Fibroblast of skin of right biceps (primary cell): ENCODE measurements at regions not wholly inside any gene's neighbourhood (a gene's known extent, or its start where the extent isn't known, plus 50 kb on each side); places are given as distances from the start of the nearest gene placed in this dataset.

ENCODE experiments used
- DNase-seq: peaks from one replicate; pipeline ENCODE4 v3.0.0-alpha.2; 2013

DNA sequence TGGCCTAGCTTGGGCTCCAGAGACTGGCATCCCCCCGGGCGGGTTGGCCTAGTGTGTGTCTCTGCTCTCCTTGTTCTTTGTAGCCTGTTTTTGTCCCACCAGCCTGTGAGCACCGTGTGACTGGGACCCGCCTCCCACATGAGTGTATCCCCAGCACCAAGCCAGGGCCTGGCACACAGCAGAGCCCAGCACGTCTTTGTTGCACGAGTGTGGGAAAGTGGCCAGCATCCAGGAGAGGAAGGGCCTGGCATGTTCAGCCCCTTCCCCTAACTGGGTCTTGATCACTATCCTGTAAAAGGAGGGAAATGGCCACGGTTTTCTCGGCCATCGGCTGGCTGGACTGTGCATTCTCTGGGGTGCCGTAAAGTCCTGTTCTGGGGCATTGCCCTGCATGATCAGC is 290.1 kb downstream of the BMP7 start:
- no peak for DNase-seq

DNA sequence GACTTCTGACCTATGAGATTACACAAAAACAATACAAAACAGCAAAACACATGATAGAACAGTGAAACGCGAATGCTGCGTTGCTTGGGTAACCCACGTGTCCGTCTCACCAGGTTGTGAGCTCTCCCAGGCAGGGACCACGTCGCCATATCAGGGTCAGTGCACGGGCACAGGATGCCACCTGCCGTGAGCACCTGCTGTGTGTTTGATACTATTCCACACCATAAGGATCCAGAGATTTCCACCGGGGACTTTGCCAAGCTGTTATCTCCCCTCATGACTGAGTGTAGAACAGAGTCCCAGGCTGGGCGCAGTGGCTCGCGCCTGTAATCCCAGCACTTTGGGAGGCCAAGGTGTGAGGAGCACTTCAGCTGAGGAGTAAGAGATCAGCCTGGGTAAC is 288.0 kb downstream of the BMP7 start:
- DNase-seq, result no peak

DNA sequence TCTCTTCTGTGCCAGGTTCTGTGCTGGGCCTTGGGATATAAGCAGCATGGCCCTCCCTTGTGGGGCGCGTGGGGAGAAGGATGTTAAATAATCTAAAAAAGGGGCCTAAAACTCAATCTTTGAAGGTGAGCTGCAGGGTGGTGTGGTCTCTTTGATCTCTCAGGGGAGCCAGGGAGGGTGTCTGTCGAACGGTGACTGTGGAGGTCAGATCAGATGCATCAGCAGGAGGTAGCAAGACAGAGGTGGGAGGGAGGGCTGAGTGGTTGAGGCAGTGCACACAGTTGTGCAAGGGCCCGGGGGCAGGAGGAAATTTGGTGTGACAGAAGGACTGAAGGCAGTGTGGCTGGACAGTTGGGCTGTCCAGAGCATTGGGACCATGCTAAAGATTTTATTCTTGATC is 287.3 kb downstream of the BMP7 start:
- DNase-seq, result no peak

DNA sequence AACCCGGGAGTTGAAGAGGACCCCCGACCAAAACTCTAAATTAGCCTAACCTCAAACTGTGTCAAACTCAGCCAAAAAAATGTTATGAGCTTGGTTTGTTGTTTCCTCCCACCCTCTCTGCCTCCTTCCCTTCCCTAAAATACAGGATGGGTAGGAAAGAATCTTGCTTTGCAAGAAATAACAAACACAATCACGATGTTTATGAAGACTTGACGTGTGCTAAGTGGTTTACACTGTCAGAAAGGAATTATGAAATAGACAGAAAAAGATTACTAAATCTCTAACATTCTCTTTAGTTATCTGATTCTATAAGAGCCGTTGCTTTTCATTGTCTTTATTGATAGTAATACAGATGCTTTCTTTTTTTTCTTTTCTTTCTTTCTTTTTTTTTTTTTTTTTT is 285.1 kb downstream of the BMP7 start:
- no peak for DNase-seq

DNA sequence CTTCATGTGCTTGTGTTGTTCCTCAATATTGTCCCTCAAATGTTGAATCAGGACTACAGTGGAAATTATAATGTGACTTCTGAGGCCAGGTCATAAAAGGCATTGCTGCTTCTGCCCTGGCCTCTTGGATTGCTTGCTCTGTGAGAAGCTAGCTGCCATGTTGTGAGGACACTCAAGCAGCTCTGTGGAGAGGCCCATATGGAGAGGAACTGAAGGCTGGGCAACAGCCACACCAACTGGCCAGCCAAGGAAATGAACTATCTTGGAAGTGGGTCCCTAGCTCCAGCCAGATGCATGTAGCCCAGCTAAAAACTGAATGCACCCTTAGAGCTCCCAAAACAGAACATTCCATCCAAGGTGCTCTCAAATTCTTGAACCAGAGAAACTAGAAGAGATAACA is 282.6 kb downstream of the BMP7 start:
- DNase-seq, result no peak

DNA sequence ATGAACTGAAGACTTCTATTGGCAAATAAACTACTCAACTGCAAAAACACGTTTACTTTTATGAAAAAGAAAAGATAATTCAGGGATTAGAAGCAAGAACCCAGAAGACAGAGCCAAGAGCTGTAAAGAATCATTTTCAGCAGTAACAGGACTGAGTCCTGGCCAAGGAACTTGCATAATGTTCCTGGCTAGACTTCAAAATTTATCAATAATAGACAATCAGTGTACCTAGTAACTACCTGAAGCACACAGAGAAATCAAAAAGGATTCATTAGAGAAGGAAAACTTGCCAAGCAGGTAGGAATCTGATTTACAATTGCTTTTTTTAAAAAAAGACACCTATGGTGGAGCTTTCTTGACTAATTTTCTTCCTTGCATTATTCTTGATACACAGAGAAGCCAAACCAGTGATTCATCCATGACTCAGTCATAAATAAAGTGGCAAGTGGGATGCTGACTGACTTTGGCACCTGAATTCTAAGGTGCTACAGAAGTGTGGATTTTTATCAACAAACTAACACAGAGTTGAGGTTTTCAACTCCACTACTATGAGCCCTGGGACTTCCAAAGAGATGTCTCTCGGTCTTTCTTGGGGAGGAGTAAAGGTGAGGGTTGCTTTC is 281.3 kb downstream of the BMP7 start:
- peak; percentile 19 for DNase-seq

DNA sequence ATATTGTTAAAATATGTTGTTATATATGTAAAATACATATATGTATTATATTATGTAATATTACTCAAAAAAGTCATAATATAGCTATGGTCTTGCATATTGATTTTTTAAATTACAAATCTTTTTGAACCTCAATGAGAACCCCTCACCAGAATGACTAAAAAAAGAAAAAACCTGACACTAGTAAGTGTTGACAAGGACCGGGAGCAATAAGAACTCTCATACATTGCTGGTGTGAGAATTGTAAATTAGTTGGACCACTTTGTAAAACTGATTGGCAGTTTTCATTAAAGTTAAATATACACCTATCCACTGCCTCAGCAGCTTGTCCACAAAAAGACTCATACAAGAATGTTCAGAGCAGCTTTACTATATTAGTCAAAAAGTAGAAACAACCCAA is 280.0 kb downstream of the BMP7 start:
- no peak for DNase-seq

DNA sequence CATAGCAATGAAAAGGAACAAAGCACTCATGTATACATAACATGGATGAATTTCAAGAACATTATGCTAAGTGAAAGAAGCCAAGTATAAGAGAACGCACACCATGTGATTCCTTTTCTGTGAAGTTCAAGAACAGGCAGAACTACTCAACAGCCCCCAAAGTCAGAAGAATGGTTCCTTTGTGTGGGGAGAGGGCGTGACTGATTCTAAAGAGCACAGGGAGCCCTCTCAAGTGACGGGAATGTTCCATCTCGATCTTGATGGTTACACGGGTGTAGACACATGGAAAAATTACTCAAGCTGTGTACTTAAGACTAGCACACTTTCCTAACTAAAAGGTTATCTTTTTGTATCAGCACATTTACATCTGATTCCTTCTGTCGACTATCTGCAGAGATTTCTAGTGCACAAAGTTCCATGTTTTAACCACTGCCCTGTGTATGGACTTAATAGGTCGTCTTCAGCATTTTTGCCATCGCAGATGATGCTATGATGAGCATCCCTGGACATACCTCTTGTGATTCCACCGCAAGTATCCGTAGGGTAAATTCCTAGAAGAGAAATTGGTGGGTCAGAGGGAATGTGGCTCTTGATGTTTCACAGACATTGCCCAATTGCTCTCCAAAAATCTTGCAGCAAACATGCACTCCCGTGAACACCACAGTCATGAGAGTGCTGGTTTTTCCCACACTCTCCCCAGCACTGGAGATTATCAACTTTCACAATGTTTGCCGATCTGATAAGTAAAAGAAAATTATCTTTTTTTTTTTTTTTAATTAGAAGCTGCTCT is 279.3 kb downstream of the BMP7 start:
- DNase-seq, result no peak

DNA sequence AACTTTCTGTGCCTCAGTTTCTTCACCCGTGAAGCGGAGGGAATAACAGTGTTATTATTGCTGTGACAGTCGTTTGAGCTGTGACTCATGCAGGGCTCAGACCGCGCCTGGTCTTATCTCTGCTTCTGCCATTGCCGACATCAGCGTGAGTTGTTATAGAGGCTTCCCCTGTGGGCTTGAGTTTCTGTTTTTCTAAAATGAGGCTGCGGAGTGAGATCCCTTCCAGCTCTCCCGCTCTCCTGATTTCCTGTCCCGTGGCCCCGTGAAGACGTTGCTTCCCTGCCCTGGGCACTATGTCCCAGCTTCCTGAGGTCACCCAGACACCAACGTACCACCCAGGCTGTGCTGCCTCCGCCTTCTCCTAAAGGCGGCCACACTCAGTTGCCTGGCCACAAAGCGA is 278.5 kb downstream of the BMP7 start:
- DNase-seq, result no peak

DNA sequence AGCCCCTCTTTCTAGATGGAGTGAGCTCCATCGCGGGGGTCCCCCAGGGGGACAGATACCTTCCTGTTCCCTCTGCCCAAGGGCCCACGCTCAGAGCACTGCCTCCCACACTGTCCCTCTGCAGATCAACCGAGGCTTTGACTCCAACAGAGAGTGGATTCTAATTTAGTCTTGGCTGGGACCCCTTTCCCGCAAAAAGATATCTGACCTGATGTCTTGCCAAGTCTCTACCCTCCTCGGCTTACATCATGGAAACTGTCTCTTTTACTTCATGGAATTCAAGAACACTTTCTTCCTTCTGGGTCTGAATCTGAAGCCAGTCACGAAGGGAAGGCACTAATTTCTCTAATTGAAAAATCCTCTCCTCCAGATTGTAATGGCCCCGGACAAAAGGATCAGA is 278.0 kb downstream of the BMP7 start:
- DNase-seq, result no peak

DNA sequence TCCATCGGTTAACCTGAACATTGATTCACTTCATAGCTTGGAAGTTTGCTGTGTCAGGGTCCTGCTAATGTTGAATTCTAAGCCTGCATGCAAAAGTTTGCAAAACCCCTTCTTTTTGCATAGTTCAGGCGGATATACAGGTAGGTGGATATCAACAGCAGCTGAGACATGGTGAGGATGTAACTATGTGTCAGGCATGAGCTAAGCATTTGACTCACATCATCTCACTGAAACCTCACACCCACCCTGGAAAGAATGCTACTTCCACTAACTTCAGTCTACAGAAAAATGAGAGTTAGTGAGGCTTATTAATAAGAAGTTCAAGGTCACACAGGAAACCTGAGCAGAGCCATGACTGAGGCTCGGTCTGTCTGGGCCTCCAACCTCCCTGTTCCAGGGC is 276.9 kb downstream of the BMP7 start:
- DNase-seq, result peak; percentile 16

DNA sequence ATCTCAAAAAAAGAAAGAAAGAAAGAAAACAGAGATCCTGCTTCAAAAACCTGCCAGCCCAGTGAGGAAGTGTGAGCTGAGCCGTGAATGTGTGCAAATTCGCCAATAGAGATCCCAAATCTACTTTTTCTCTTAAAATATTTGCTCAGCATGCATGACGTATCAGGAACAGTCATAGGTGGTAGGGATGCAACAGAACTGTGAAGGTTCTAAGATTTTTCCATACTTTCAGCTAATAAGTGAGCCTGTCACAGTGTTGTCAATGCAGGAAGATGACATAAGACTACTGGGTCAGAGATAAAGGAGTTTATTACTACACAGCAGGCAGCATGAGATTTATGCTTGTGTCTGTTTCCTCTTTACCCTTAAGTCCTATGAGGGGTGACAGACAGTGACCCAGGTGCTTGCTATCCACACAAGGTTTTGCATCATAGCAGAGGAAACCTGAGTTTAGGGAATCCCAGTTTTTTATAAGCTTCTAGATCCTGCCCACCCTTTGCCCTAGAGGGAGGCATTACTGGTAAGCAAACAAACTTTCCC is 273.4 kb downstream of the BMP7 start:
- DNase-seq, result no peak

DNA sequence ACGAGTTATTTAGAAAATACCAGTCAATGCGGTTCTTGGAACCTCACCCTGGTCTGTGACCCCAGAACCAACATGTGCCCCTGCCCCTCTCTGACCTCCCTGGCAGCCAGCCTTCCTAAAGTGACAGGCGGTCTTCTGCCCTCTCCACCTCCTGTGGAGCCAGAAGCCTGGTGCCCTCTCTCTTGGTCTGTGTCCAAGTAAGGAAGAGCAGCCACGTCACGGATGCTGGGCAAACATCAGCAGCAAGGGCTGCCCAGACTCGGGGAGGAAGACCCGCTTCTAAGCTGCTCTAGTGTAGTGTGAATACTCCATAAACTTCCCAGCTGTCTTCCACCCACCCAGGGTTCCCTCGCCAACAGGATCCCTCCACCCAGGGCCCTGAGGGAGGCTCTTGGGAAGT is 272.4 kb downstream of the BMP7 start:
- no peak for DNase-seq

DNA sequence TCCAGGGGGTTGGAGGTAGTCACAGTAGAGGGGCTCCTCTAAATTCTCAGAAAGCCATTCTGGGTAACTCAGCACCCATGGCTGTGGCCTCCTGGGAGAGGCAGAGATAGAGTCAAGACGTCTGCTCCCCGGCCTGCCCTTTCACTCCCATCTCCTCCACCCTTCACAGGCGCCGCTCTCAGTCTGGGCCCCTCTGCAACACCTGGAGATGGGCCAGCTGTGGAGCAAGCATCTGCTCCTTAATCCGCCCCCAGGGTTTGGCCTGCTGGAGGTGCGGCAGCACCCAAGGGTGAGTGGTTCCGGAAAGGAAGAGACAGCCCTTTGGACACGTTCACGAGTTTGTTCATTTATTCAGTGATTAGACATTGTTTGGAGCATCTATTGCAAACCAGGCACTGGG is 271.3 kb downstream of the BMP7 start:
- no peak for DNase-seq

DNA sequence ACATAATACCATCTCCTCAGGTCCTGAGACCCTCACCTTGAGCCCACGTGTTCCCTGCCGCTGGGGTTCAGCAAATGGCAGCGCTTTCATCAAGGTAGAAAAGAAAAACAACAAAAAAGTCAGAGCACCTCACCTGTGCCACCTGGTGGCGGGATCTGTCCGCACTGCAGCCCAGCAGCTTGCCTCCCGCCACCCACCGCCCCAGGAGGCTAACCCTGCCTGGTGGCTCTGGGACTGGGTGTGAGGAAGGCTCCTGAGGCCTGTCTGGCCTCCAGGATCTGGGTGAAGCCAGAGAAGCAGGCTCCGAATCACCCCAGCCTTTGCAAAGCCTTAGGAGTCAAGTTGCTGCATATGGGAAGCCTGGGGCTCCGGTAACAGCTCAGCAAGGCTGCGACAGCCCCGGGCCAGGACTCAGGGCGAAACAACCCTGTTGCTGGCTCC is 270.8 kb downstream of the BMP7 start:
- DNase-seq, result peak; percentile 9

DNA sequence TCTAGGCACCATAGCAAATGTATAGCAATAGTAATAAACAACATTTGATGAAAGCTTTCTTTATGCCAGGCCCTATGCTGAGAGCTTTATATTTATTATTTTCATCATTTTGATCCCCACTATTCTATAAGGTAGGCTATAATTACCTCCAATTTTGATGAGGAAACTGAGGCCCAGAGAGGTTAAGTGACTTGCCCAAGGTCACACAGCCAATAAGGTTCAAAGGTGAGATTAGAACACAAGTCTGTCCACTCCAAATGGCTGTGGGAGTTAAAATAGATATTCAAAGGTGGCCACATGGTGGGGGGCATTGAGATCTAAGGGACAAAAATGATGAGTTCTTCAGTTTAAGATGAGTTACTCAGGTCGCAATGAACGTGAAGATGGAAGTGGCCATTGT is 269.9 kb downstream of the BMP7 start:
- no peak for DNase-seq

DNA sequence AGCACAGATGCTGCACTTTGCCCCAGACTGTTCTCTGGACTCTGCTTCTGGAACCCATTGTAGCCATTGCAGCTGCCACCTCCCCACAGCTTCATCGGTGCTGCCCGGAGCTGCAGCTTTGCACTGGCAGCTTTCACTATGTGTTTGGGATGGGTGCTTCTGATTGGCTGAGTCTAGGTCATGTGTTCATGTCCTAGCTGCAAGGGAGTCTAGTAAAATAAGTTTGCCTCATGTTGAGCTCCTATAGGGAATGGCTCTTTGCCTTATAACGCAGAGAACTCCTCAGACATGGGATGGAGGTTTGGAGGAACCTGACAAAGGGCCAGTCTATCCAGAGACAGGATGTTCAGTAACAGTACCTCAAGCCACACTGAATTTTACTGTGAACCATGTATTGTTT is 268.0 kb downstream of the BMP7 start:
- no peak for DNase-seq

DNA sequence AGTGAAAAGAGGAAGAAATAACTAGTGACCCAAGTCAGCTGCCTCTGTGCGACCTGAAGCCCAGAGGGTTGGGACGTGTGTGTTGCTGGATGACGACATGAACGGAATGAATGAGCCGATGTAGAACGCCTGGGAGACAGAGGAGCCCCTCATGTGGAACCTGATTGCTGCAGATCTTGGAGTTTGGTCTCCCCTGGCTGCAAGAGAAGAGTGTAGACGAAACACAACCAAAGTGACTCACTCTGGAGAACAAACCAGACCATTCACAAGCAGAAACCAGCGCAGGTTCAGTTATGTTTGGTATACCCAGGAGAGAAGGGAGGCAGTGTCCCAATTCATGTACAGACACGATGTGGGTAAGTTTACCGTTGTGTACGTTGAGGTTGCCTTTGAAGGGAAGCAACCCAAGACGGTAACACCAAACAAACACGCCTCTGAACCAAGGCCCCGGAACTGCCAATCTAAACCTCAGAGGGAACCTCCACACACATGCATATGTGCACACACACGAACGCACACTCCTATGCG is 265.9 kb downstream of the BMP7 start:
- no peak for DNase-seq

DNA sequence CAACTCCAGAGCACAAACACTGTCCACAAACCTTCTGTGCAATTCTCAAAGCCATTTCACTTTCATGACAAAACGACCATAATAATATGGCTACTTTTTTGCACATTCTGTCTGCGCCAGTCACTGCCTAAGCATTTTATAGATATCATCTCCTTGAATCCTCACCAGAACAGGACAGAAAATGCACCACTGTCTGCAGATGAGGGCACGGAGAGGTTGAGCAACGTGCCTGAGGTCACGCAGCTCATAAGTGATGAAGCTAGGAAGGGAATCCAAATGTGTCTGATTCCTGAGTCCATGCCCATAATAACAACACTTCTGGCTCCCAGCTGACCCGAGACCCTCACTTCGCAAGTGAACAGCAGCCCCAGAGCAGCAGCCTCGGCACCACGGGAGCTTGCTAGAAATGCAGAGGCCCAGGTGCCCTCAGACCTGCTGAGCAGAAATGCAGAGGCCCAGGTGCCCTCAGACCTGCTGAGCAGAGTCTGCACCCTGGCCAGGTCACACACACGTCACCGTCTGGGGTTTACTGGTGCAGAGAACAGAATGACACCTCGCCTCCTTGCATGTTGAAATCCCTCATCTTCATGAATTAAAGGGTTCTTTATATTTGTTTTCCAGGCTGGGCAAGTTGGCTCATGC is 265.2 kb downstream of the BMP7 start:
- no peak for DNase-seq

DNA sequence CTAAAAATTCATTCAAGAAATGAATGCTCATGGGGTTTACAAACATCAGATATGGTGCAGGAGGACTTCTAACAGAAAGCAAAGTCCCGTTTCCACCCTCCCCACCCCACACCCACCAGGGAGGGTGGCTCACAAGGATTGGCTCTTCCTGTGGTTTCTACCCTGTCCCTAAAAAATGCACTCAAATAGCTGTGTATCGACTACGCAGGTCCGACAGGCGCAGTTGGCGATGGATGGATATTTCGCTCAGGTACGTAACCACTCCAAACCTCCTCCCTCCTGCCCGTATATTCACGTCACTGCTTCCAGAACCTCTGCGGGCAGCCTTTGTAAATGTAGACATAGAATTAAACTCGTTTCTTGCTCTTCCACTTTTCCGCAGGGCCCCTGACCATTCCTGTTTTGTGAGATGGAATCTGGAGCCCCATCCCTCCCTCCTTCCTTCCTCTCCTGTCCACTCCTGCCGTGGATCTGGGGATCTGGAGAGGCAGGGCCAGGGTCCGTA is 264.3 kb downstream of the BMP7 start:
- DNase-seq, result no peak

DNA sequence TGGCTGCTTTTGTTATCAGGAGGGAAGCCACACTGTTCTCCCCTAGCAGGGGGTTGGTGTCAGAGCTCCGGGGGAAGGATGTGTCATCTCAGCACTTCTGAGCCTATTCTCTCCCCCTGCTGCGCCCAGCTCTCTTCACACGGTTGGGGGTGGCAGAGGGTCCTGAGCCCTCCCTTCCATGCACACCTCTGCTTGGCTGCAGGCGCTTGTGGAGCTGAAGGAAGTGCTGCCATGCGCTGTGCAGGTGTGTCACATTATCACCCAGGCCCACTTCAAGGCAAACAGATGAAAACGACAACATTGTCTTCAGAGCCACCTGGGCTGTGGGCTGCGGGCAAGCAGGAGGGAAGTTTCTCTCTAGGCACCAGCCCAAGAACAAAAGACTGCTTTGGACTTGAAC is 263.4 kb downstream of the BMP7 start:
- DNase-seq, result no peak

DNA sequence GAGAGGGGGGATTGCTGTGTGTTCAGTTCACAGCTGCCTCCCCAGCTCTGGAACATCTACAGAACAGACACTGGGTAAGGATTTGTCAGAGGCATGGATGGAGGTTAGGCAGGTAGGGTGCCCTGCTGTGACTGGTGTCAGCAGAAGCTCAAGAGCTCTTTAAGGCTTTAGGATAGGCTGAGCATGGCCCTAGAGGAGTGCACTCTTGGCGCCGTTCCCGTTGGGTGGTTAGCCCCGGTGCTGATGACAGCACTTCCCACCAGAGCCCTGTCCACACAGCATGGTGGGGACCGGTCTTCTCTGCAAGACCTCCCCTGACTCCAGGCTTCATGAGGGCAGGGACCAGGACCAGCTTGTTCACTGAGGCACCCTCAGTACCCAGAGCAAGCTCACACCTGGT is 262.0 kb downstream of the BMP7 start:
- DNase-seq, result no peak
